HepG2 (cell line): ENCODE measurements at regions not wholly inside any gene's neighbourhood (a gene's known extent, or its start where the extent isn't known, plus 50 kb on each side); places are given as distances from the start of the nearest gene placed in this dataset.

ENCODE experiments used
- CEBPG ChIP-seq: IDR thresholded peaks from 2 replicates; pipeline ENCODE4 v1.6.1; 2016
- ELF3 ChIP-seq: IDR thresholded peaks from 2 replicates; pipeline ENCODE4 v1.6.1; 2016; ENCODE audit warnings: missing genetic modification reagents, missing compliant biosample characterization
- ERF ChIP-seq: IDR thresholded peaks from 2 replicates; pipeline ENCODE4 v1.6.1; 2018; ENCODE audit warnings: missing biosample characterization, missing genetic modification reagents
- FOXP1 ChIP-seq, 2 experiments: fragments of 450-650 bp in 1 of 2; IDR thresholded peaks; 2 replicates each; pipeline ENCODE4 v1.6.1; 2017 to 2018; ENCODE audit warnings: antibody characterized with exemption in 1 of 2
- KAT8 ChIP-seq: IDR thresholded peaks from 2 replicates; pipeline ENCODE4 v1.6.1; 2016; ENCODE audit warnings: missing genetic modification reagents, missing compliant biosample characterization
- MIXL1 ChIP-seq: IDR thresholded peaks from 2 replicates; pipeline ENCODE4 v1.6.1; 2016
- MNT ChIP-seq: fragments of 450-650 bp; IDR thresholded peaks from 2 replicates; pipeline ENCODE4 v1.6.1; 2016
- MTF2 ChIP-seq: sonication (generic); formaldehyde crosslinking; IDR thresholded peaks from 2 replicates; pipeline ENCODE4 v1.5.0; 2020; ENCODE audit warnings: missing genetic modification reagents, borderline replicate concordance
- NFAT5 ChIP-seq: sonication (generic); formaldehyde crosslinking; IDR thresholded peaks from 2 replicates; pipeline ENCODE4 v1.4.0; 2020; ENCODE audit warnings: missing genetic modification reagents
- NR2F6 ChIP-seq, 2 experiments: IDR thresholded peaks; 2 replicates each; pipeline ENCODE4 v1.6.1; 2016; ENCODE audit warnings: antibody characterized with exemption in 1 of 2, mild to moderate bottlenecking in 1 of 2
- STAT6 ChIP-seq: sonication (generic); formaldehyde crosslinking; IDR thresholded peaks from 2 replicates; pipeline ENCODE4 v1.4.0; 2020; ENCODE audit warnings: missing genetic modification reagents, mild to moderate bottlenecking, borderline replicate concordance
- ZNF205 ChIP-seq: IDR thresholded peaks from 2 replicates; pipeline ENCODE4 v1.6.1; 2018; ENCODE audit warnings: missing biosample characterization, missing genetic modification reagents

- TF ChIP-seq MIXL1 (CRISPR knock-in tag), result peak; percentile 58; the same call in 1 of the 2 replicates
- 0 out of 2 replicates have a peak, but pooled peaks have one; percentile 59 for TF ChIP-seq ERF (CRISPR knock-in tag)
- peak; percentile 43; the same call in 1 of the 2 replicates for TF ChIP-seq ELF3 (CRISPR knock-in tag)
- TF ChIP-seq NR2F6 (IDR thresholded peaks at IDR 0.05), result peak; percentile 16; the same call in 1 of the 2 replicates
- TF ChIP-seq NR2F6 (CRISPR knock-in tag; IDR thresholded peaks at IDR 0.05), result 0 out of 2 replicates have a peak, but pooled peaks have one; percentile 13
- TF ChIP-seq KAT8 (CRISPR knock-in tag), result peak; percentile 26; the same call in 1 of the 2 replicates
- TF ChIP-seq MTF2 (CRISPR knock-in tag), result no peak
- TF ChIP-seq ZNF205 (CRISPR knock-in tag), result 0 out of 2 replicates have a peak, but pooled peaks have one; percentile 36
- TF ChIP-seq CEBPG (CRISPR knock-in tag), result no peak
- TF ChIP-seq STAT6 (CRISPR knock-in tag), result no peak
- TF ChIP-seq MNT, result no peak
- no peak for TF ChIP-seq FOXP1 (IDR thresholded peaks at IDR 0.05)
- 0 out of 2 replicates have a peak, but pooled peaks have one; percentile 10 for TF ChIP-seq FOXP1 (CRISPR knock-in tag; IDR thresholded peaks at IDR 0.05)
- TF ChIP-seq NFAT5 (CRISPR knock-in tag), result no peak
These were observed 57.5 kb upstream of the AGPS start (continued) for GRCh38 chr2:177334940-177335543.
